GM19397 (cell line): ENCODE measurements at regions not wholly inside any gene's neighbourhood (a gene's known extent, or its start where the extent isn't known, plus 50 kb on each side); places are given as distances from the start of the nearest gene placed in this dataset.
"Not testable (repeated sequence)": the region's sequence is repeated elsewhere in the genome, so short reads cannot be mapped to it uniquely, and the experiment has no call there.

Source experiments
- ATAC-seq: cut with Tn5 transposase; IDR thresholded peaks from one replicate; pipeline ENCODE4 v1.9.1; 2021; ENCODE audit warnings: mild to moderate bottlenecking, moderate library complexity; ENCODE audit not compliant: unreplicated experiment

- ATAC-seq = no peak
These were observed 379.3 kb upstream of the TENM3 start for GRCh38 chr4:181863856-181864255.

- no peak for ATAC-seq
These were observed 372.9 kb upstream of the TENM3 start for GRCh38 chr4:181870326-181870725.

- ATAC-seq = no peak
These were observed 368.6 kb upstream of the TENM3 start for GRCh38 chr4:181874602-181875001.

GRCh38 chr4:181877329-181877848 lies 365.8 kb upstream of the TENM3 start:
- ATAC-seq = no peak

- ATAC-seq = no peak
These were observed 353.2 kb upstream of the TENM3 start for GRCh38 chr4:181890031-181890430.

GRCh38 chr4:181890911-181891310 lies 352.3 kb upstream of the TENM3 start:
- no peak for ATAC-seq

GRCh38 chr4:181896614-181897013 lies 346.6 kb upstream of the TENM3 start:
- no peak for ATAC-seq

GRCh38 chr4:181897935-181898334 lies 345.3 kb upstream of the TENM3 start:
- no peak for ATAC-seq

GRCh38 chr4:181902404-181902803 lies 340.8 kb upstream of the TENM3 start:
- not testable (repeated sequence) for ATAC-seq

GRCh38 chr4:181905708-181906107 lies 337.5 kb upstream of the TENM3 start:
- ATAC-seq = no peak

- ATAC-seq = no peak
These were observed 335.0 kb upstream of the TENM3 start for GRCh38 chr4:181908168-181908567.

GRCh38 chr4:181909368-181909767 lies 333.8 kb upstream of the TENM3 start:
- no peak for ATAC-seq

GRCh38 chr4:181911420-181911819 lies 331.8 kb upstream of the TENM3 start:
- no peak for ATAC-seq

- no peak for ATAC-seq
These were observed 309.7 kb upstream of the TENM3 start for GRCh38 chr4:181933471-181933870.

GRCh38 chr4:181938631-181939030 lies 304.6 kb upstream of the TENM3 start:
- no peak for ATAC-seq

- no peak for ATAC-seq
These were observed 303.8 kb upstream of the TENM3 start for GRCh38 chr4:181939199-181939945.

GRCh38 chr4:181944527-181944926 lies 298.7 kb upstream of the TENM3 start:
- no peak for ATAC-seq

- no peak for ATAC-seq
These were observed 296.3 kb upstream of the TENM3 start for GRCh38 chr4:181946902-181947301.

GRCh38 chr4:181948839-181949382 lies 294.3 kb upstream of the TENM3 start:
- no peak for ATAC-seq

- ATAC-seq = no peak
These were observed 293.4 kb upstream of the TENM3 start for GRCh38 chr4:181949704-181950312.

GRCh38 chr4:181950372-181951127 lies 292.7 kb upstream of the TENM3 start:
- ATAC-seq = no peak
